ENCODE measurements at regions not wholly inside any gene's neighbourhood (a gene's known extent, or its start where the extent isn't known, plus 50 kb on each side); places are given as distances from the start of the nearest gene placed in this dataset.

GRCh38 chr13:64639206-64639605 is 2590.9 kb downstream of the PCDH9 start:
- no peak for TF ChIP-seq CTCF (IDR thresholded peaks at IDR 0.05)
- intact Hi-C loops (cut with DNase I) = no loop called here

DNA sequence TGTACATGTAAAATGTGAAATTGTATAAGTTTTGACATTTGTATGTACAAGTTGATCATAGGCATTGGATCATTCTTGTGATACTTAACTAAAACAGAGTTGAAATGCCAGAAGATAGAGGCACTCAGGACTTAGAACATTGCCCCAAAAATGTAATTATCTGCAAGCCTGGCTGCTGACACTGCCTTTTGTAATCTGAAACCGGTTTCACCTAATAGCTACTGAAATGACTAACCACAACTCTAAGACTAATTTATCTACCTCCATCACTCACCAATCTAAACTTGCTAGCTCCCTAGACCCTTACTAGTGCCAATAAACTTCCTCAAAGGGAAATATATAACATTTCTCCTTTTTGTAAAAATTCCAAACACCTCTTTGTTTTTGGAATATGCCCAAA is 2596.2 kb downstream of the PCDH9 start:
- intact Hi-C loops (cut with DNase I) = no loop called here
- H3K36me3 ChIP-seq = no peaks in the 10 kb centered on the region
- H3K9me3 ChIP-seq = no peaks in the 10 kb centered on the region
- no peak for ATAC-seq
- H3K27ac ChIP-seq = no peak overlapping the region
- DNase-seq = no peak
- no peak for TF ChIP-seq CTCF (IDR thresholded peaks at IDR 0.05)
- H3K27me3 ChIP-seq = no peaks in the 10 kb centered on the region
- no peaks in the 10 kb centered on the region for H3K4me1 ChIP-seq
- H3K4me3 ChIP-seq = no peak overlapping the region
- no peak for FAIRE-seq
- 10 to 30% methylated on average over 1 of the region's 1 CpG for WGBS, 2 donors

More at GRCh38 chr13:64639206-64639605, 2590.9 kb downstream of the PCDH9 start:
- ATAC-seq = no peak
- H3K4me3 ChIP-seq = no peak overlapping the region
- H3K27ac ChIP-seq = no peak overlapping the region
- no peaks in the 10 kb centered on the region for H3K27me3 ChIP-seq
- no peak for FAIRE-seq
- H3K9me3 ChIP-seq = no peaks in the 10 kb centered on the region
- DNase-seq = no peak
- H3K36me3 ChIP-seq = no peaks in the 10 kb centered on the region
- whole genome bisulfite sequencing, 2 donors = 56 to 61% methylated on average over 3 of the region's 3 CpGs
- no peaks in the 10 kb centered on the region for H3K4me1 ChIP-seq

DNA sequence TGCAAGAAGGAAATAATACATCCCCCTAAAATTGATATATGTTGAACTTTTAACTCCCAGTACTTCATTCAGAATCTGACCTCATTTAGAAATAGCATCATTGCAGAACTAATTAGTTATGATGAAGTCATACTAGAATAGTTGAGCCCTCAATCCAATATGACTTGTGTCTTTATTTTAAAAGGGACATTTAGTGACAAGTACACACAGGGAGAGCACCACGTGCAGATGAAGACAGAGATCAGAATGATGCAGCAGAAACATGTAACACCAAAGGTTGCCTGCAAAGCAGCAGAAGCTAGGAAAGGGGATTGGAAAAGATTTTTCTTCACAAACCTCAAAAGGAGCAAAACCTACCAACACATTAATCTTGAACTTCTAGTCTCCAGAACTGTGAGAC is 2602.5 kb downstream of the PCDH9 start:
- Histone ChIP-seq H3K4me1 (no peaks in the 10 kb centered on the region), H3K4me3 (no peak overlapping the region), H3K9me3 (no peaks in the 10 kb centered on the region), H3K27ac (no peak overlapping the region), H3K27me3 (no peaks in the 10 kb centered on the region), H3K36me3 (no peaks in the 10 kb centered on the region)
- DNase-seq = no peak
- no peak for TF ChIP-seq CTCF (IDR thresholded peaks at IDR 0.05)
- no peak for FAIRE-seq
- intact Hi-C loops (cut with DNase I) = no loop called here
- WGBS, 2 donors = 19 to 31% methylated on average over 1 of the region's 1 CpG
- ATAC-seq = no peak

DNA sequence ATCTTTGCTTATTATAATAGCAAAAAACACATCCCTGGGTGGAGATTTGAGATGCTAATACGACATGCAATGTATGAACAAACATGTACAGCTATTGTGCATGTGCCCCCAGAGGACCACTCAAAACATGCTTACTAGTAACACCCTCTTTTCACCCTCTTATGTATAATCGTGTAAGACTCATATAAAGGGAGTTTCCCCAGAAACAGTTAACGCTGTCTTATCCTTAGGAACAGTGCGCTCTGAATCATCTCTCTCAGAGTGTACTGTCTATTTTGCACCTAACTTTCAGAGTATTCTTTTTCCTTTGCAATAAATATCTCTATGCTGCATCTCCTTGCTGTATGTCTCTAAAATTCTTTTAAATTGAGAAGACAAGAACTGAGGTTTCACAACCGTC is 2604.0 kb downstream of the PCDH9 start:
- Histone ChIP-seq H3K4me3 (no peak overlapping the region), H3K9me3 (no peaks in the 10 kb centered on the region), H3K4me1 (no peaks in the 10 kb centered on the region), H3K27me3 (no peaks in the 10 kb centered on the region), H3K36me3 (no peaks in the 10 kb centered on the region), H3K27ac (no peak overlapping the region)
- ATAC-seq = no peak
- intact Hi-C loops (cut with DNase I) = no loop called here
- FAIRE-seq = no peak
- no peak for TF ChIP-seq CTCF (IDR thresholded peaks at IDR 0.05)
- no peak for DNase-seq
- WGBS, 2 donors = 56 to 74% methylated on average over 5 of the region's 5 CpGs

DNA sequence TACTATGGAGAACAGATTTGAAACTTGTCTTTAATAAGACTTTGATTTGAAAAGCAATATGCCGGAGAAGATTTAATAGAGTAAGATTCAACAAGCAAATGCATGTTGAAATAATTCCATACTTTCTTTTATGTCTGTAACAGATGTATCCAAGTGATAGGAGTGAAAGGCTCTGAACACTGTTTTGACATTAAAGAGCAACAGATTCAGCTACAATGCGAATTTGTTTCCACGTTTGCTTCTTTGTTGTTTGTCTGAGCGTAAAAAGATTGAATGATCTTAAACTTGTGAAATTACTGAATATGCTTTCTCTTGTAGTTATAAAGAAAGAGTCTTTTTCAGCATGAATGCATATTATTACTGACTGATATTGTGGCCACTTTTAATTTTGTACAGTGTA is 2612.9 kb downstream of the PCDH9 start:
- no peaks in the 10 kb centered on the region for H3K27me3 ChIP-seq
- H3K4me3 ChIP-seq = no peak overlapping the region
- TF ChIP-seq CTCF (IDR thresholded peaks at IDR 0.05) = no peak
- FAIRE-seq (no peak), ATAC-seq (no peak), DNase-seq (no peak)
- H3K9me3 ChIP-seq = no peaks in the 10 kb centered on the region
- no peaks in the 10 kb centered on the region for H3K4me1 ChIP-seq
- H3K27ac ChIP-seq = no peak overlapping the region
- intact Hi-C loops (cut with DNase I) = no loop called here
- H3K36me3 ChIP-seq = no peaks in the 10 kb centered on the region
- 83 to 89% methylated on average over 4 of the region's 4 CpGs for WGBS, 2 donors

Measured in pancreas (tissue), 10 donors.